Neural crest cell (in vitro differentiated cells): ENCODE measurements at regions not wholly inside any gene's neighbourhood (a gene's known extent, or its start where the extent isn't known, plus 50 kb on each side); places are given as distances from the start of the nearest gene placed in this dataset.
"Not testable (repeated sequence)": the region's sequence is repeated elsewhere in the genome, so short reads cannot be mapped to it uniquely, and the experiment has no call there.

ENCODE experiments used
- DNase-seq: peaks from one replicate; pipeline ENCODE4 v3.0.0; 2021; ENCODE audit warnings: low read depth, mixed read lengths, low spot score
- H3K27ac Mint-ChIP-seq: one replicate; pipeline ENCODE4 v1.8.0; 2021; ENCODE audit warnings: mild to moderate bottlenecking, mixed read lengths; ENCODE audit not compliant: unreplicated experiment
- H3K27me3 Mint-ChIP-seq: 2 replicates; pipeline ENCODE4 v1.8.0; 2021; ENCODE audit warnings: low read depth, mild to moderate bottlenecking, mixed read lengths
- H3K36me3 Mint-ChIP-seq: 2 replicates; pipeline ENCODE4 v1.8.0; 2021; ENCODE audit warnings: low read depth, mild to moderate bottlenecking, mixed read lengths
- H3K4me1 Mint-ChIP-seq: 2 replicates; pipeline ENCODE4 v1.8.0; 2021; ENCODE audit warnings: mixed read lengths
- H3K4me3 Mint-ChIP-seq: one replicate; pipeline ENCODE4 v1.8.0; 2021; ENCODE audit warnings: mild to moderate bottlenecking, mixed read lengths
- H3K9me3 Mint-ChIP-seq: 2 replicates; pipeline ENCODE4 v1.8.0; 2021; ENCODE audit warnings: mixed read lengths
- TF ChIP-seq, protein P1 (sequence below): fragments of 200-600 bp; sonication (generic); conservative IDR thresholded peaks from 2 replicates; pipeline ENCODE4 v1.5.0; 2021; ENCODE audit warnings: antibody characterized with exemption, mild to moderate bottlenecking

DNA sequence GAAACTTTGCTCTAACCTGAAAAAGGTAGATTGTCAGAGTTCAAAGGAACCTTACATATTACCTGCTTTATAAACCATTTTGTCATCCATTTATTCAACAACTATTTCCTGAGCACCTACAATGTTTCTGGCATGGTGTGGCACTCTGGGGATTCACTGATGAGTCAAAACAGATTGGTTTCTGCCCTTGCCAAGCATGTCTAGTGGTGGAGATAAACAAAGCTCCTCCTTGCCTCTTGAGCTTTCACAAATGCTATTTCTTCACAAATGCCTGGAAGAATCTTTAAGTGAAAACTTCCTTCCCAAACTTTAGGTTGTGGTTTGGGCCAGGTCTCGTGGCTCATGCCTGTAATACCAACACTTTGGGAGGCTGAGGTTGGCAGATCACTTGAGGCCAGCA is 85.1 kb upstream of the RELN start:
- Mint-ChIP-seq H3K27me3 (peaks cover 34% of the 10 kb centered on the region), H3K36me3 (no peaks in the 10 kb centered on the region), H3K4me1 (no peaks in the 10 kb centered on the region), H3K4me3 (no peak overlapping the region), H3K27ac (no peak overlapping the region), H3K9me3 (peaks cover 4% of the 10 kb centered on the region)
- no peak for DNase-seq
- TF ChIP-seq, protein P1, sequence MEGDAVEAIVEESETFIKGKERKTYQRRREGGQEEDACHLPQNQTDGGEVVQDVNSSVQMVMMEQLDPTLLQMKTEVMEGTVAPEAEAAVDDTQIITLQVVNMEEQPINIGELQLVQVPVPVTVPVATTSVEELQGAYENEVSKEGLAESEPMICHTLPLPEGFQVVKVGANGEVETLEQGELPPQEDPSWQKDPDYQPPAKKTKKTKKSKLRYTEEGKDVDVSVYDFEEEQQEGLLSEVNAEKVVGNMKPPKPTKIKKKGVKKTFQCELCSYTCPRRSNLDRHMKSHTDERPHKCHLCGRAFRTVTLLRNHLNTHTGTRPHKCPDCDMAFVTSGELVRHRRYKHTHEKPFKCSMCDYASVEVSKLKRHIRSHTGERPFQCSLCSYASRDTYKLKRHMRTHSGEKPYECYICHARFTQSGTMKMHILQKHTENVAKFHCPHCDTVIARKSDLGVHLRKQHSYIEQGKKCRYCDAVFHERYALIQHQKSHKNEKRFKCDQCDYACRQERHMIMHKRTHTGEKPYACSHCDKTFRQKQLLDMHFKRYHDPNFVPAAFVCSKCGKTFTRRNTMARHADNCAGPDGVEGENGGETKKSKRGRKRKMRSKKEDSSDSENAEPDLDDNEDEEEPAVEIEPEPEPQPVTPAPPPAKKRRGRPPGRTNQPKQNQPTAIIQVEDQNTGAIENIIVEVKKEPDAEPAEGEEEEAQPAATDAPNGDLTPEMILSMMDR = no peak

DNA sequence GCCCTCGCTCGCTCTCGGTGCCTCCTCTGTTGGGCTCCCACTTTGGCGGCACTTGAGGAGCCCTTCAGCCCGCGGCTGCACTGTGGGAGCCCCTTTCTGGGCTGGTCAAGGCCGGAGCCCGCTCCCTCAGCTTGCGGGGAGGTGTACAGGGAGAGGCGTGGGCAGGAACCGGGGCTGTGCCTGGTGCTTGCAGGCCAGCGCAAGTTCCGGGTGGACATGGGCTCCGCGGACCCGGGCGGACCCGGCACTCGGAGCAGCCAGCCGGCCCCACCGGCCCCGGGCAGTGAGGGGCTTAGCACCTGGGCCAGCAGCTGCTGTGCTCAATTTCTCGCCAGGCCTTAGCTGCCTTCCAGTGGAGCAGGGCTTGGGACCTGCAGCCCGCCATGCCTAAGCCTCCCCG is 82.2 kb upstream of the RELN start:
- not testable (repeated sequence) for H3K4me3 Mint-ChIP-seq, H3K4me1 Mint-ChIP-seq, DNase-seq, H3K9me3 Mint-ChIP-seq, H3K27ac Mint-ChIP-seq, H3K36me3 Mint-ChIP-seq
- H3K27me3 Mint-ChIP-seq = peaks cover 28% of the 10 kb centered on the region

DNA sequence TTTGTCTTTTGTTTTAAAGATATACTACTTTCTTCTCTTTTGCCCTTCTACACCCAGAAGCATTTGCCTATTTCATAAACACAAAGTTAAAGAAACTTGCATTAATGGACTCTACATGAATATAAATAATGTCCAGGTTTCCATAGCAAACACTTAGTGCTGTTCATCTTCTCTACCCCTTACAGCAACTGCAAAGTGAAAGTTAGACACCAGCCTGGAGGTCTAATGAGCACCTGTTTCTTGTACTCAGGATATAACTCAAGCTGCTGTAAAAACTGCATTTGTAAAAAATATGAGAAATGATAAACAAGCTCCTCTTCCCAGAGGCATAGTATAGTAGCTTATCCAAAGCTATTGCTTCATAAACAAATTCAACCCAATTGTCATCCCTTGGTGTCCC is 76.0 kb upstream of the RELN start:
- H3K9me3 Mint-ChIP-seq = peaks cover 8% of the 10 kb centered on the region
- H3K27me3 Mint-ChIP-seq = peaks cover 41% of the 10 kb centered on the region
- no peak overlapping the region for H3K27ac Mint-ChIP-seq
- DNase-seq = no peak
- no peak overlapping the region for H3K4me3 Mint-ChIP-seq
- TF ChIP-seq, protein P1 = no peak
- no peaks in the 10 kb centered on the region for H3K36me3 Mint-ChIP-seq
- no peaks in the 10 kb centered on the region for H3K4me1 Mint-ChIP-seq

DNA sequence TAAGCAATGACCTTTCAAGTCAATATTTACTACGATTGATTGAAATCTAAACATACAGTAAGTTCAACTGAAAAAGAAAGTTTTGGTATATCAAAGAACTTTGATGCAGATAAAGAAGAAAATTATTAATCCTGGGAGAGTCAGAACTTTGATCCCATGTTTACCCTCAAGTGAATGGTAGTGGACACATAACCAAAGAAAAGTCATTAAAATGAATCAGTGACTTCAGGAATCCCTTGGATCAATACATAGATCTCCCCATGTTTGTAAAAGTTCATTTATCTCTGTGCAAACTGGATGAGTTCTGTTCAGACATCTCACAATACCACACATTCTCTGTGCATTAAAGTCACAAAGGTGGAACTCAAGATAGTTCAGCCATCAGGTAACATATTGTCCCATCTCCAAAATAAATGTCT is 75.5 kb upstream of the RELN start:
- peaks cover 8% of the 10 kb centered on the region for H3K9me3 Mint-ChIP-seq
- no peak for DNase-seq
- H3K27me3 Mint-ChIP-seq = peaks cover 45% of the 10 kb centered on the region
- H3K4me3 Mint-ChIP-seq = no peak overlapping the region
- H3K27ac Mint-ChIP-seq = no peak overlapping the region
- no peaks in the 10 kb centered on the region for H3K36me3 Mint-ChIP-seq
- TF ChIP-seq, protein P1 = no peak
- H3K4me1 Mint-ChIP-seq = no peaks in the 10 kb centered on the region

DNA sequence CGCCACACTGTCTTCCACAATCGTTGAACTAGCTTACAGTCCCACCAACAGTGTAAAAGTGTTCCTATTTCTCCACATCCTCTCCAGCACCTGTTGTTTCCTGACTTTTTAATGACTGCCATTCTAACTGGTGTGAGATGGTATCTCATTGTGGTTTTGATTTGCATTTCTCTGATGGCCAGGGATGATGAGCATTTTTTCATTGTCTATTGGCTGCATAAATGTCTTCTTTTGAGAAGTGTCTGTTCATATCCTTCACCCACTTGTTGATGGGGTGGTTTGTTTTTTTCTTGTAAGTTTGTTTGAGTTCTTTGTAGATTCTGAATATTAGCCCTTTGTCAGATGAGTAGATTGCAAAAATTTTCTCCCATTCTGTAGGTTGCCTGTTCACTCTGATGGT is 74.3 kb upstream of the RELN start:
- H3K4me1 Mint-ChIP-seq, H3K4me3 Mint-ChIP-seq, H3K27ac Mint-ChIP-seq, H3K9me3 Mint-ChIP-seq, H3K36me3 Mint-ChIP-seq, DNase-seq: not testable (repeated sequence)
- H3K27me3 Mint-ChIP-seq = peaks cover 52% of the 10 kb centered on the region

DNA sequence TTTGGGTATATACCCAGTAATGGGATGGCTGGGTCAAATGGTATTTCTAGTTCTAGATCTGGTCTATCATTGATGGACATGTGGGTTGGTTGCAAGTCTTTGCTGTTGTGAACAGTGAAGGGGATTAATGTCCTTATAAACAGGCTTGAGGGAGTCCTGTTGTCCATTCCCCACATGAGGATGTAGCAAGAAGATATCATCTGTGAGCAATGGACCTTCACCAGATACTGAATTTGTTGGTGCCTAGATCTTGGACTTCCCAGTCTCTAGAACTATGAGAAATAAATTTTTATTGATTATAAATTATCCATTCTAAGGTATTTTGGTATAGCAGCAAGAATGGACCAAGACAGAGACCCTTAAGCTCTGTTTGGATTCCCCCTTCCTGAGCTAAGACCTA is 72.2 kb upstream of the RELN start:
- DNase-seq = no peak
- TF ChIP-seq, protein P1 = no peak
- H3K4me3 Mint-ChIP-seq = no peak overlapping the region
- H3K9me3 Mint-ChIP-seq = peaks cover 6% of the 10 kb centered on the region
- H3K4me1 Mint-ChIP-seq = no peaks in the 10 kb centered on the region
- H3K36me3 Mint-ChIP-seq = no peaks in the 10 kb centered on the region
- H3K27ac Mint-ChIP-seq = no peak overlapping the region
- H3K27me3 Mint-ChIP-seq = peaks cover 42% of the 10 kb centered on the region

DNA sequence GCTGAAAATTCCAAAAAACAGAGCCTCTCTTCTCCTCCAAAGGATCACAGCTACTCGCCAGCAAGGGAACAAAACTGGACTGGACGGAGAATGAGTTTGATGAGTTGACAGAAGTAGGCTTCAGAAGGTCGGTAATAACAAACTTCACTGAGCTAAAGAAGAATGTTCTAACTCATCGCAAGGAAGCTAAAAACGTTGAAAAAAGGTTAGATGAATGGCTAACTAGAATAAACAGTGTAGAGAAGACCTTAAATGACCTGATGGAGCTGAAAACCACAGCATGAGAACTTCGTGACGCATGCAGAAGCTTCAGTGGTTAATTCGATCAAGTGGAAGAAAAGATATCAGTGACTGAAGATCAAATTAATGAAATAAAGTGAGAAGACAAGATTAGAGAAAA is 70.4 kb upstream of the RELN start:
- H3K27ac Mint-ChIP-seq, DNase-seq, H3K9me3 Mint-ChIP-seq, H3K4me3 Mint-ChIP-seq, H3K36me3 Mint-ChIP-seq, H3K4me1 Mint-ChIP-seq: not testable (repeated sequence)
- peaks cover 31% of the 10 kb centered on the region for H3K27me3 Mint-ChIP-seq
